PC-3 (cell line): ENCODE measurements at regions not wholly inside any gene's neighbourhood (a gene's known extent, or its start where the extent isn't known, plus 50 kb on each side); places are given as distances from the start of the nearest gene placed in this dataset.

Experiments used
- ATAC-seq: fragments of 200-7000 bp; cut with Tn5 transposase; 2 replicates; pipeline ENCODE4 v1.9.1; 2020; ENCODE audit warnings: mild to moderate bottlenecking, moderate library complexity
- BruUV-seq: library from RNA; stranded (reverse); fragments of 400-500 nt; replicated peaks from 2 replicates; lab custom pipeline; 2021; lab: Mats Ljungman, UMichigan
- CTCF ChIA-PET: fragments of 300-600 bp; sonication (Branson Sonifier 250); formaldehyde crosslinking; loops from one replicate; lab custom pipeline; 2022; ENCODE audit warnings: antibody characterized with exemption; lab: Charles Lee
- POLR2A ChIA-PET: fragments of 300-600 bp; sonication (Branson Sonifier 250); formaldehyde crosslinking; loops from one replicate; lab custom pipeline; 2022; ENCODE audit warnings: antibody characterized with exemption; ENCODE audit not compliant: unreplicated experiment; lab: Charles Lee
- DNase-seq: peaks from one replicate; pipeline ENCODE4 v3.0.0-alpha.2; 2015
- H2AFZ ChIP-seq: fragments of 300-600 bp; sonication (generic); 2 replicates; pipeline ENCODE4 v1.6.0; 2016; ENCODE audit warnings: antibody characterized with exemption, low read length
- H3F3A ChIP-seq: fragments of 300-600 bp; sonication (generic); one replicate; pipeline ENCODE4 v1.6.0; 2017; ENCODE audit warnings: antibody characterized with exemption, low read length, control low read depth, mild to moderate bottlenecking; ENCODE audit not compliant: unreplicated experiment
- H3K27ac ChIP-seq: fragments of 300-600 bp; sonication (generic); 2 replicates; pipeline ENCODE4 v1.5.1; 2016; ENCODE audit warnings: mild to moderate bottlenecking, low read length
- H3K27me3 ChIP-seq: fragments of 300-600 bp; sonication (generic); 2 replicates; pipeline ENCODE4 v1.6.1; 2016; ENCODE audit warnings: low read length, mixed read lengths
- H3K36me3 ChIP-seq: fragments of 300-600 bp; sonication (generic); 2 replicates; pipeline ENCODE4 v1.6.1; 2016; ENCODE audit warnings: low read depth, mixed run types, low read length, mixed read lengths
- H3K4me1 ChIP-seq: fragments of 300-600 bp; sonication (generic); 2 replicates; pipeline ENCODE4 v1.5.1; 2016; ENCODE audit warnings: low read length; ENCODE audit not compliant: insufficient read depth
- H3K4me2 ChIP-seq: fragments of 300-600 bp; sonication (generic); 2 replicates; pipeline ENCODE4 v1.6.0; 2016; ENCODE audit warnings: low read length
- H3K4me3 ChIP-seq: fragments of 300-600 bp; sonication (generic); 2 replicates; pipeline ENCODE4 v1.5.1; 2016; ENCODE audit warnings: mild to moderate bottlenecking, low read length, mixed read lengths
- H3K79me2 ChIP-seq: fragments of 300-600 bp; sonication (generic); 2 replicates; pipeline ENCODE4 v1.6.1; 2017; ENCODE audit warnings: low read length, mixed read lengths
- H3K9ac ChIP-seq: fragments of 300-600 bp; sonication (generic); 2 replicates; pipeline ENCODE4 v1.6.0; 2016; ENCODE audit warnings: mild to moderate bottlenecking, low read length
- H3K9me2 ChIP-seq: fragments of 300-600 bp; sonication (generic); replicated peaks from 2 replicates; pipeline ENCODE4 v1.6.1; 2016; ENCODE audit warnings: mixed run types, low read length, mixed read lengths
- H3K9me3 ChIP-seq: fragments of 300-600 bp; sonication (generic); 2 replicates; pipeline ENCODE4 v1.6.1; 2016; ENCODE audit warnings: low read length, mixed read lengths
- H4K20me1 ChIP-seq: fragments of 300-600 bp; sonication (generic); 2 replicates; pipeline ENCODE4 v1.6.1; 2016; ENCODE audit warnings: low read length, mixed read lengths
- EZH2 ChIP-seq: fragments of 300-600 bp; sonication (generic); IDR thresholded peaks from one replicate; pipeline ENCODE4 v1.6.1; 2017; ENCODE audit warnings: antibody characterized with exemption, mild to moderate bottlenecking, low read length; ENCODE audit not compliant: unreplicated experiment
- EZH2phosphoT487 ChIP-seq: fragments of 300-600 bp; sonication (generic); IDR thresholded peaks from 2 replicates; pipeline ENCODE4 v1.6.1; 2018; ENCODE audit warnings: mild to moderate bottlenecking, antibody characterized with exemption, low read length, borderline replicate concordance
- intact Hi-C: fragments of 100-400 bp; cut with micrococcal nuclease; formaldehyde crosslinking; loops from 2 replicates; pipeline ENCODE4 v1.9.0; 2023
- TF ChIP-seq, protein P1 (sequence below): fragments of 300-600 bp; sonication (generic); conservative IDR thresholded peaks from 2 replicates; pipeline ENCODE4 v1.5.1; 2017; ENCODE audit warnings: antibody characterized with exemption, low read depth, mild to moderate bottlenecking, low read length

DNA sequence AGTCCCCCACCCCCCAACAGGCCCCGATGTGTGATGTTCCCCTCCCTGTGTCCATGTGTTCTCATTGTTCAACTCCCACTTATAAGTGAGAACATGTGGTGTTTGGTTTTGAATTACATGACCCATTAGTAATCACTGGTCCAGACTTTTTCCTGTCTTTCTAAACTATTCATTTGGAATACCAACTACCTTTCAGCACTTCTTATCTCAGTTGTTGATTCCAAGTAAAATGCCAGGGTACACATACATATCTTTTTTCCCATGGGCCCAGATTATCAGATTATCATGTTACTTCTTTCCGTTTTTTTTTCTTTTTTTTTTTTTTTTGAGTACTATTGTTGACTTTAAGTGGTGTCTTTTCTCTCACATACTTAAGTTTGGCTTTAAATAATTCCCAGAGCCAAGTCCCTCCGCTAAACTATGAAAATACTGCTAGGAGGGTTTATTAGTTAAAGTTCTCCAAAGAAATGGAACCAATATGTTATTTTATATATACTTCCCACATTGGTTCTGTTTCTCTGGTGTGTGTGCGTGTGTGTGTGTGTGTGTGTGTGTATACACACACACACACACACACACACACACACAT lies 389.3 kb downstream of the IRS1 start:
- TF ChIP-seq, protein P1, sequence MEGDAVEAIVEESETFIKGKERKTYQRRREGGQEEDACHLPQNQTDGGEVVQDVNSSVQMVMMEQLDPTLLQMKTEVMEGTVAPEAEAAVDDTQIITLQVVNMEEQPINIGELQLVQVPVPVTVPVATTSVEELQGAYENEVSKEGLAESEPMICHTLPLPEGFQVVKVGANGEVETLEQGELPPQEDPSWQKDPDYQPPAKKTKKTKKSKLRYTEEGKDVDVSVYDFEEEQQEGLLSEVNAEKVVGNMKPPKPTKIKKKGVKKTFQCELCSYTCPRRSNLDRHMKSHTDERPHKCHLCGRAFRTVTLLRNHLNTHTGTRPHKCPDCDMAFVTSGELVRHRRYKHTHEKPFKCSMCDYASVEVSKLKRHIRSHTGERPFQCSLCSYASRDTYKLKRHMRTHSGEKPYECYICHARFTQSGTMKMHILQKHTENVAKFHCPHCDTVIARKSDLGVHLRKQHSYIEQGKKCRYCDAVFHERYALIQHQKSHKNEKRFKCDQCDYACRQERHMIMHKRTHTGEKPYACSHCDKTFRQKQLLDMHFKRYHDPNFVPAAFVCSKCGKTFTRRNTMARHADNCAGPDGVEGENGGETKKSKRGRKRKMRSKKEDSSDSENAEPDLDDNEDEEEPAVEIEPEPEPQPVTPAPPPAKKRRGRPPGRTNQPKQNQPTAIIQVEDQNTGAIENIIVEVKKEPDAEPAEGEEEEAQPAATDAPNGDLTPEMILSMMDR = no peak
- no peak for TF ChIP-seq EZH2
- TF ChIP-seq EZH2phosphoT487 = no peak
- intact Hi-C loops = loop anchor here (5.0 kb wide), 3 partner anchors 33 to 387 kb away; partner anchors contain the start of gene IRS1
- DNase-seq = no peak
- Histone ChIP-seq H3K4me1 (peaks cover 21% of the 10 kb centered on the region), H3K9me3 (no peaks in the 10 kb centered on the region), H3K36me3 (no peaks in the 10 kb centered on the region), H3K79me2 (no peaks in the 10 kb centered on the region), H3K9me2 (no peaks in the 10 kb centered on the region), H3K4me2 (no peak overlapping the region), H3F3A (no peaks in the 10 kb centered on the region), H2AFZ (no peak overlapping the region), H3K27ac (no peak overlapping the region), H3K9ac (no peak overlapping the region), H3K4me3 (no peak overlapping the region), H3K27me3 (no peaks in the 10 kb centered on the region), H4K20me1 (no peaks in the 10 kb centered on the region)
- BruUV-seq = no TSS peak
- ChIA-PET CTCF (no interaction called here), POLR2A (no interaction called here)
- ATAC-seq = no peak

GRCh38 chr2:226409134-226409533 lies 390.5 kb downstream of the IRS1 start:
- ChIA-PET POLR2A (no interaction called here), CTCF (no interaction called here)
- Histone ChIP-seq H3K9ac (no peak overlapping the region), H3K4me1 (peaks cover 21% of the 10 kb centered on the region), H3K9me3 (no peaks in the 10 kb centered on the region), H3K79me2 (no peaks in the 10 kb centered on the region), H4K20me1 (no peaks in the 10 kb centered on the region), H3K27me3 (no peaks in the 10 kb centered on the region), H3K36me3 (no peaks in the 10 kb centered on the region), H3F3A (no peaks in the 10 kb centered on the region), H3K27ac (no peak overlapping the region), H2AFZ (no peak overlapping the region), H3K9me2 (no peaks in the 10 kb centered on the region), H3K4me3 (no peak overlapping the region), H3K4me2 (no peak overlapping the region)
- DNase-seq (no peak), ATAC-seq (no peak)
- no TSS peak for BruUV-seq
- intact Hi-C loops = loop anchor here (2.0 kb wide), 1 partner anchor 516 kb away; no protein-coding TSS in a partner anchor
- TF ChIP-seq, protein P1 = no peak
- no peak for TF ChIP-seq EZH2
- TF ChIP-seq EZH2phosphoT487 = no peak

- Histone ChIP-seq H3K4me3 (no peak overlapping the region), H3K4me2 (no peak overlapping the region), H3K4me1 (peaks cover 21% of the 10 kb centered on the region), H3K27ac (no peak overlapping the region), H3K27me3 (no peaks in the 10 kb centered on the region), H3K36me3 (no peaks in the 10 kb centered on the region), H3F3A (no peaks in the 10 kb centered on the region), H3K79me2 (no peaks in the 10 kb centered on the region), H3K9me3 (no peaks in the 10 kb centered on the region), H3K9me2 (no peaks in the 10 kb centered on the region), H3K9ac (no peak overlapping the region), H2AFZ (no peak overlapping the region), H4K20me1 (no peaks in the 10 kb centered on the region)
- no peak for TF ChIP-seq EZH2
- TF ChIP-seq EZH2phosphoT487 = no peak
- TF ChIP-seq, protein P1 = no peak
- no TSS peak for BruUV-seq
- ChIA-PET CTCF (no interaction called here), POLR2A (no interaction called here)
- intact Hi-C loops = loop anchor here (2.0 kb wide), 1 partner anchor 515 kb away; no protein-coding TSS in a partner anchor
- DNase-seq = no peak
- ATAC-seq = no peak
Observed at GRCh38 chr2:226408141-226408540, 391.5 kb downstream of the IRS1 start.
